ENCODE measurements at regions not wholly inside any gene's neighbourhood (a gene's known extent, or its start where the extent isn't known, plus 50 kb on each side); places are given as distances from the start of the nearest gene placed in this dataset.

GRCh38 chr10:113423981-113424721 lies 128.7 kb upstream of the HABP2 start:
- DNase-seq, result no peak

GRCh38 chr10:113425008-113425407 lies 127.8 kb upstream of the HABP2 start:
- no peak for DNase-seq

- peak; percentile 32 for DNase-seq
These were observed 127.3 kb upstream of the HABP2 start for GRCh38 chr10:113425541-113425951.

GRCh38 chr10:113426181-113426877 lies 126.5 kb upstream of the HABP2 start:
- DNase-seq, result no peak

- no peak for DNase-seq
These were observed 125.6 kb upstream of the HABP2 start for GRCh38 chr10:113427236-113427735.

- no peak for DNase-seq
These were observed 124.9 kb upstream of the HABP2 start for GRCh38 chr10:113427811-113428558.

- no peak for DNase-seq
These were observed 122.0 kb upstream of the HABP2 start for GRCh38 chr10:113430634-113431397.

- DNase-seq, result no peak
These were observed 121.3 kb upstream of the HABP2 start for GRCh38 chr10:113431398-113432160.

- DNase-seq, result no peak
These were observed 119.1 kb upstream of the HABP2 start for GRCh38 chr10:113433711-113434110.

- DNase-seq, result no peak
These were observed 118.5 kb upstream of the HABP2 start for GRCh38 chr10:113434315-113434714.

GRCh38 chr10:113434950-113435349 lies 117.9 kb upstream of the HABP2 start:
- DNase-seq, result no peak

- DNase-seq, result no peak
These were observed 117.0 kb upstream of the HABP2 start for GRCh38 chr10:113435881-113436280.

- DNase-seq, result no peak
These were observed 116.0 kb upstream of the HABP2 start for GRCh38 chr10:113436851-113437250.

- no peak for DNase-seq
These were observed 114.2 kb upstream of the HABP2 start for GRCh38 chr10:113438652-113439051.

GRCh38 chr10:113441220-113441619 lies 111.6 kb upstream of the HABP2 start:
- no peak for DNase-seq

GRCh38 chr10:113441686-113442270 lies 111.1 kb upstream of the HABP2 start:
- DNase-seq, result no peak

GRCh38 chr10:113442336-113442735 lies 110.5 kb upstream of the HABP2 start:
- no peak for DNase-seq

GRCh38 chr10:113443141-113443925 lies 109.5 kb upstream of the HABP2 start:
- DNase-seq, result no peak

GRCh38 chr10:113444766-113445365 lies 108.0 kb upstream of the HABP2 start:
- DNase-seq, result no peak

GRCh38 chr10:113445736-113446135 lies 107.1 kb upstream of the HABP2 start:
- DNase-seq, result no peak

Data from SHP77 treated with DMSO at 0.1 percent for 48 hours (cell line).